RPMI8226 (cell line): ENCODE measurements at regions not wholly inside any gene's neighbourhood (a gene's known extent, or its start where the extent isn't known, plus 50 kb on each side); places are given as distances from the start of the nearest gene placed in this dataset.

Source experiments
- DNase-seq: peaks from one replicate; pipeline ENCODE4 v3.0.0-alpha.2; 2015

DNA sequence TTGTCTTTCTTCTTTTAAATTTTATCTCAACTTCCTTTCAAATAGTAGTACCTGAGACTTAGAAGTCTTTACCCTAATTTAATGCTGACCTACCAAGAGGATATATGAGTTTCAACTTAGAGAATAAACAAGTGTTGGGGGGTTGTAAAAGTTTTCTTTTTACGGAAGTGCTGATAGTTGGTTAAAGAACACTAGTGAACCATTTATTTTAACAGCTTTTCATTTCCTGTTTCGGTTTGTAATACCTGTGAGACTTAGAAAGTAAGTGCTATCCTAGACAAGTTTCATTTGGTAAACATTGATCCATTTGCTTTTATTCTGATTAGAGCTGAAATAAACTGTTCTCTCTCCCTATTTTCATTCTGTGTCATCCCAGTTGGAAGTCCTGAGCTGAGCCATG, 683.1 kb upstream of the SORCS1 start:
- DNase-seq = no peak

DNA sequence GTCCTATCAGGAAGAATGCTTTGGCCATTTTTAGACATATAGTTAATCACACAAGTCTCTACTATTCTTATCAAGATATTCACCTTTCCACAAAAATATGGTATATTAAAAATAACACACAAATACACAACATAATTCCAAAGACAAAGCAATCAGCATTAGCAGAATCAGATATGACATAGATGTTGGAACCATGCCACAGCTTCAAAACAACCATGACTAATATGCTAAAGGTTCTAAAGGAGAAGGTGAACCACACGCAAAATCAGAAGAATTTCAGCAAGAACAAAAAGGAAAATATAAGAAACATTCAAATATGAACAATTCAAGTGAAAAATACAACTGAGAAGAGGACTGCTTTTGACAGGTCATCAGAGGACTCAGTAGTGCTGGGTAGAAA, 670.2 kb upstream of the SORCS1 start:
- no peak for DNase-seq

- no peak for DNase-seq
These were observed 667.3 kb upstream of the SORCS1 start for GRCh38 chr10:107831772-107832171.

GRCh38 chr10:107829161-107829560, 664.7 kb upstream of the SORCS1 start:
- no peak for DNase-seq

DNA sequence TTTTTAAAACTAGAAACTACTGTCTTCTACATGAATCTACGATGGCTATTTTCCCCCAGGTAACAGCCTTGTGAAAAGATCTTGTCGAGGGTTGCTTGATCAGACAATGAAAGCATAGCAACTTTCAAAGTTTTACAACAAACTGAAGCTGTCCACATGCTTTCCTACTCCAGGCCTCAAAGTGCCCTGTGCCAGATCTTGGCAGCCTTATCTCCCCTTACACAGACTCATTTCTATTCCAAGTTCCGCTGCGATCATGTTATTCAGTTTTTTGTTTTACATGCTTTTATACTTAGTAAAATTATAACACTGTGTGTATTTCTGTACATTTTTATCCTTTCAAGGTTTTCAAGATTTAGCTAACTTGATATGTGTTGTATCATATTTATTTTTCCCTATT, 661.7 kb upstream of the SORCS1 start:
- DNase-seq = no peak

DNA sequence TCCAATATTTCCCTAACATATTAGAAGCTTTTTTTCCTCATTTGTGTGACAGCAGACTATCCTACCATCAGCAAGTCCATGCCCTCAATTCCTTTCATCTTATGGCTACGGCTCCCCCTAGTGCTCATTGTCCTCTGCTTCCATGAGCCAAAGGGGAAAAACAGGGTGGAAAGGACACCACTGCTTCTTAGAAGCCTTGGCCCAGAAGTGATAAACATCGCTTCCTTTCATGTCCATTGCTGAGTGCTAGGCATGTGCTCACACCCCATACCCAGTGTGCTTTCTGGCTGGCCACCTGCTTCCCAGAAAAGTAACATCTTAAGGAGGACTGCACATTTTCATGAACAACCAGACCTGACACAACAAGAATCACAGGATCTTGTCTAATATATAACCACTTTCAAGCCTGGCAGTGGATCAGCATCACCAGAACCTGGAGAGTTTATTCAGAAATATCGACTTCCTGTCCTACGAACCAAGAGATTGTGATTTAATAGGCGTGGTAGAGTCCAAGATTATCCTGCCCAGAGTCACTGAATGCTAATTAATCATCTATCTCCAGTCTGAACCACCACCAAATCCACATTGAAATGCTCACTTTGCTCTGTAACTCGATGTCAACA, 650.5 kb upstream of the SORCS1 start:
- peak; percentile 22 for DNase-seq

- no peak for DNase-seq
These were observed 649.1 kb upstream of the SORCS1 start for GRCh38 chr10:107813451-107814162.

DNA sequence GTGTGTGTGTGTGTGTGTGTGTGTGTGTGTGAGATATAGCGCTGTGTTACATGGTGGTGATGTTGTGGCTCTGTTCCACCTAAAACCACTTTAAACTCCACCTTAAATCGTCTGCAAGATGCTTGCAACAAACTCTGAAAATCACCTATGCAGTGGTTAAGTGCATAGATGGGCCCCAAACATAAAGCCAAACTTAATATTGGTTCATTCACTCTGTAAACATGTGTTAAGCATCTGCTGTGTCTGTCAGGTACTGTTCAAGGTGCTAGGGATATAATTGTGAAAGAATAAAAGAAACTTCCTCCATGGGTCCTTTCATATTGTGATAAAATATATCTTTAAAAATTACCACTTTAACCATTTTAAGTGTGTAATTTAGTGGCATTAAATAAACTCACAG, 645.4 kb upstream of the SORCS1 start:
- no peak for DNase-seq

DNA sequence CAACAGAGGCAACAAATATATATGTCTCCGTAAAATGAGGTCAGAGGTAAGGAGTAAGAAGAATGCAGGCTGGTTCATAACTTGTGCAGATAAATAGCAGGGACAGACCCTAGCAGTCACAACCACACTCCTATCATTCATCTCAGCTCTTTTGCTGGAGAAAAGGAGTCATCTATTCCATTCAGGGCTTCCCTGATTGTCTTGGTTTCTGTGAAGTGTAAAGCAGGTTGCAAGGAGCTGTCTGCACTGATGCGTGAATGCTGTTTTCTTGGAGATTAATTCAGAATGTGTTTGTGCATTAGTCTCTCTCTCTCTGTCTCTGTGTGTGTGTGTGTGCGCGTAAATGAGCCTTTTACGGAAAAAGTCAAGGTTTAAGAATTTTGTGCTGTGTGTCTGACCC, 643.3 kb upstream of the SORCS1 start:
- no peak for DNase-seq

- DNase-seq = no peak
These were observed 641.5 kb upstream of the SORCS1 start for GRCh38 chr10:107806026-107806425.

GRCh38 chr10:107803546-107803945, 639.0 kb upstream of the SORCS1 start:
- no peak for DNase-seq

DNA sequence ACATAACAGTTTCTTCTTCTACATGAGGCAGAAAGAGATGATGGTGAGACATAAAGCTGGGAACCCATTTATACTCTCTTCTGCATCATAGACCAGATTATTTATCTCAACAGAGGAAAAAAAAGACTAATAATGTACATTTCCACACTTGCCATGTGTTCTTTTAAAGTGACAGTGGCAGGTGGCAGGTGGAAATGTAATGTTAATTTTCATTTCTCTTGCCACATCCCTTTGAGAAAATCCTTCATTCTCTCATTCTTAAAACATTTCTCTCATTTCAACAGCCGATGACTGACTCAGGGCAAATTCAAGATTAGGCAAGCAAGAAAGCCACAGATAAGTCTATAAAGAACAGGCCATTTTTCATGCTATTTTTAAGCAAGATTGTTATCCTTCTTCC, 635.6 kb upstream of the SORCS1 start:
- DNase-seq = no peak

- DNase-seq = no peak
These were observed 625.8 kb upstream of the SORCS1 start for GRCh38 chr10:107790271-107790670.

- no peak for DNase-seq
These were observed 606.6 kb upstream of the SORCS1 start for GRCh38 chr10:107771066-107771465.

DNA sequence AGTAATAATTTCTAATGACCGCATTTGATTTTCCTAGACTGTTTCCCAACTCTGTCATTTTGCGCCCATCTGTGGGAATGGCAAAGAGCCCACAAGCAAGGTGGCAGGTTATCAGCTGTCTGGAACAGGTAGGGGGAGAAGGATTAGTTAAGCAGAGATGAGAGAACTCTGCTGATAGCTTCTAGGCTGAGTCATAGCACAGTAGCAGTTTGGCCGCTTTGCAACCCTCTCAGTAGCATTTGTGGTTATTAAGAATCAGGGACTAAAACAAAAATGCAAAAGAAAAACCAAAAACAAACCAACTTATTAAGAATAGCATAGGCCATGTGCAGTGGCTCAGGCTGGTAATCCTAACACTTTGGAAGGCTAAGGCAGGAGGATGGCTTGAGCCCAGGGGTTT, 602.7 kb upstream of the SORCS1 start:
- DNase-seq = no peak

GRCh38 chr10:107754814-107755213, 590.3 kb upstream of the SORCS1 start:
- DNase-seq = no peak

- DNase-seq = no peak
These were observed 584.7 kb upstream of the SORCS1 start for GRCh38 chr10:107749235-107749634.

DNA sequence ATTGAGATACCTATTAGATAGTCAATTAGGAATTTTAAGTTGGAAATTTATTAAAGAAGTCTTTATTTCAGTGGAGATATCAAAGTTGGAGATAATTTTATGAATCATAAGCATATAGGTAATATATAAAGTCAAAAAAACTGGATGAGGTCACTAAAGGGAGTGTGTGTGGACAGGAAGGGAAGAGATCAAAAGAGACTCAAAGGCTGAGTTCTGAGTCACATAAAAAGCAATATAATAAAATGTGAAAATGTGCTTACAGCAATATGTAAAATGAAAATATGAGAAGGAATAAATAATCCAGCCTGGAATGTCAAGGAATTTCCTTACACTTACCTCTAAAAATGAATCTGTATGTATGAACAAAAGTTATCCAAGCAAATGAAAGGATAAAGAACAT, 583.3 kb upstream of the SORCS1 start:
- no peak for DNase-seq

GRCh38 chr10:107741971-107742370, 577.5 kb upstream of the SORCS1 start:
- no peak for DNase-seq

GRCh38 chr10:107740962-107741690, 576.6 kb upstream of the SORCS1 start:
- DNase-seq = no peak

GRCh38 chr10:107739951-107740350, 575.4 kb upstream of the SORCS1 start:
- DNase-seq = no peak

GRCh38 chr10:107733328-107734130, 569.0 kb upstream of the SORCS1 start:
- no peak for DNase-seq

- no peak for DNase-seq
These were observed 567.5 kb upstream of the SORCS1 start for GRCh38 chr10:107732045-107732444.
